ENCODE measurements at regions not wholly inside any gene's neighbourhood (a gene's known extent, or its start where the extent isn't known, plus 50 kb on each side); places are given as distances from the start of the nearest gene placed in this dataset.

DNA sequence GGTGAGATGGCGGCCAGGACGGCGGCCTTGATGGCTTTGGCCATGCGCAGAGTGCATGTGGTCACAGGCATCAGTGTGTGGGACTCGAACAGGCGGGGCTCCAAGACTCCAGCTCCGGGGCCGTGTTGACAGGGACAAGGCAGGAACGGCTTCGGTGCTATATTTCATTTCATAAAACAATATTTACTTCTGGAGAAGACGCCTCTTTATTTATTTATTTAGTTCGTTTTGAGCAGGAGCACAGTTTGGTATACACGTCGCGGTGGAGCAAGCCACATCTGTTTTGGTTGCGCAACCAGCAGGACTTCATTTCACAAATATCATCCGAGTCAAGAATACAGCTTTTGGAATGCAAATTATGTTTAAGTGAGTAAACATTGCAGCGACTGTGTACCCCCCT lies 166.7 kb upstream of the TSHZ3 start:
- Histone ChIP-seq H3K4me2 (ENCODE audit: low read length) (no peak overlapping the region), H4K20me1 (ENCODE audit: insufficient read depth, low read length) (no peaks in the 10 kb centered on the region), H3K27ac (ENCODE audit: low read depth, low read length) (no peak overlapping the region), H2AFZ (ENCODE audit: low read depth, low read length) (no peak overlapping the region), H3K36me3 (ENCODE audit: insufficient read depth, low read length) (no peaks in the 10 kb centered on the region), H3K79me2 (ENCODE audit: insufficient read depth, low read length) (no peaks in the 10 kb centered on the region), H3K9ac (ENCODE audit: low read length) (no peak overlapping the region), H3K9me3 (ENCODE audit: insufficient read depth, low read depth, low read length) (no peaks in the 10 kb centered on the region), H3K4me3 (ENCODE audit: insufficient read depth, low read depth, low read length) (no peak overlapping the region), H3K4me1 (ENCODE audit: insufficient read depth, low read length) (no peaks in the 10 kb centered on the region), H3K27me3 (ENCODE audit: insufficient read depth, low read length) (no peaks in the 10 kb centered on the region)
- H3K27me3 Mint-ChIP-seq (ENCODE audit: low read depth, unreplicated experiment) = peaks cover 18% of the 10 kb centered on the region
- FAIRE-seq (no peak), DNase-seq (ENCODE audit: low read depth) (no peak)
- H3K9me3 Mint-ChIP-seq (ENCODE audit: unreplicated experiment) = peaks cover 1% of the 10 kb centered on the region
- no peaks in the 10 kb centered on the region for H3K36me3 Mint-ChIP-seq (ENCODE audit: low read depth, unreplicated experiment)
- no peak overlapping the region for H3K4me3 Mint-ChIP-seq (ENCODE audit: unreplicated experiment)
- peaks cover 7% of the 10 kb centered on the region for H3K4me1 Mint-ChIP-seq (ENCODE audit: low read depth, unreplicated experiment)
- H3K27ac Mint-ChIP-seq (ENCODE audit: unreplicated experiment) = no peak overlapping the region
- TF ChIP-seq EZH2 (IDR thresholded peaks at IDR 0.05; ENCODE audit: insufficient read depth, low read length) = no peak
- TF ChIP-seq, protein P1, sequence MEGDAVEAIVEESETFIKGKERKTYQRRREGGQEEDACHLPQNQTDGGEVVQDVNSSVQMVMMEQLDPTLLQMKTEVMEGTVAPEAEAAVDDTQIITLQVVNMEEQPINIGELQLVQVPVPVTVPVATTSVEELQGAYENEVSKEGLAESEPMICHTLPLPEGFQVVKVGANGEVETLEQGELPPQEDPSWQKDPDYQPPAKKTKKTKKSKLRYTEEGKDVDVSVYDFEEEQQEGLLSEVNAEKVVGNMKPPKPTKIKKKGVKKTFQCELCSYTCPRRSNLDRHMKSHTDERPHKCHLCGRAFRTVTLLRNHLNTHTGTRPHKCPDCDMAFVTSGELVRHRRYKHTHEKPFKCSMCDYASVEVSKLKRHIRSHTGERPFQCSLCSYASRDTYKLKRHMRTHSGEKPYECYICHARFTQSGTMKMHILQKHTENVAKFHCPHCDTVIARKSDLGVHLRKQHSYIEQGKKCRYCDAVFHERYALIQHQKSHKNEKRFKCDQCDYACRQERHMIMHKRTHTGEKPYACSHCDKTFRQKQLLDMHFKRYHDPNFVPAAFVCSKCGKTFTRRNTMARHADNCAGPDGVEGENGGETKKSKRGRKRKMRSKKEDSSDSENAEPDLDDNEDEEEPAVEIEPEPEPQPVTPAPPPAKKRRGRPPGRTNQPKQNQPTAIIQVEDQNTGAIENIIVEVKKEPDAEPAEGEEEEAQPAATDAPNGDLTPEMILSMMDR (IDR thresholded peaks at IDR 0.05; ENCODE audit: insufficient read depth, low read depth, low read length) = no peak

DNA sequence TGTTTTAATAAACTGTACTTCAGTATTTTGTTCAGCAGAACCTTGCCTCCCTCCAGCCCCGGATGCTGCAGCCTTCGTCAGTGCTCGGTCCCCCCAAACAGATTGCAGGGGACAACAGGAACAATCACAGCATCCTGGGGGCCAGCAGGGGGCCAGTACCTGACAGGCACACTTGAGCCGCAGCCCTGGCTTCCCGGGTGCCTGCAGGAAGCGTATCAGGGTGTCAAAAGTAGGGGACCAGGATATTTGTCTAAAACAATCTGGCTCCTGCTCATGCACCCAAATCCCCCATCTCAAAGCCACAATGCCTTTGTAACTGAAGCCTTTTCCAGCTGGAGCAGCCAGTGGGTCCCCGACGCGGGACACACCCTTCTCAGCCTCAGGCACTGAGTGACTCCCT lies 167.5 kb upstream of the TSHZ3 start:
- H3K4me2 ChIP-seq (ENCODE audit: low read length) = no peak overlapping the region
- Mint-ChIP-seq H3K9me3 (ENCODE audit: unreplicated experiment) (peaks cover 1% of the 10 kb centered on the region), H3K27ac (ENCODE audit: unreplicated experiment) (no peak overlapping the region), H3K36me3 (ENCODE audit: low read depth, unreplicated experiment) (no peaks in the 10 kb centered on the region), H3K4me3 (ENCODE audit: unreplicated experiment) (no peak overlapping the region), H3K27me3 (ENCODE audit: low read depth, unreplicated experiment) (peaks cover 10% of the 10 kb centered on the region), H3K4me1 (ENCODE audit: low read depth, unreplicated experiment) (peaks cover 7% of the 10 kb centered on the region)
- DNase-seq (ENCODE audit: low read depth) (no peak), FAIRE-seq (no peak)
- H3K79me2 ChIP-seq (ENCODE audit: insufficient read depth, low read length) = no peaks in the 10 kb centered on the region
- H3K4me1 ChIP-seq (ENCODE audit: insufficient read depth, low read length) = no peaks in the 10 kb centered on the region
- no peaks in the 10 kb centered on the region for H3K9me3 ChIP-seq (ENCODE audit: insufficient read depth, low read depth, low read length)
- H3K36me3 ChIP-seq (ENCODE audit: insufficient read depth, low read length) = no peaks in the 10 kb centered on the region
- H4K20me1 ChIP-seq (ENCODE audit: insufficient read depth, low read length) = no peaks in the 10 kb centered on the region
- H2AFZ ChIP-seq (ENCODE audit: low read depth, low read length) = no peak overlapping the region
- no peak overlapping the region for H3K9ac ChIP-seq (ENCODE audit: low read length)
- H3K27ac ChIP-seq (ENCODE audit: low read depth, low read length) = no peak overlapping the region
- no peak overlapping the region for H3K4me3 ChIP-seq (ENCODE audit: insufficient read depth, low read depth, low read length)
- no peak for TF ChIP-seq EZH2 (IDR thresholded peaks at IDR 0.05; ENCODE audit: insufficient read depth, low read length)
- TF ChIP-seq, protein P1 (IDR thresholded peaks at IDR 0.05; ENCODE audit: insufficient read depth, low read depth, low read length) = no peak
- H3K27me3 ChIP-seq (ENCODE audit: insufficient read depth, low read length) = no peaks in the 10 kb centered on the region

DNA sequence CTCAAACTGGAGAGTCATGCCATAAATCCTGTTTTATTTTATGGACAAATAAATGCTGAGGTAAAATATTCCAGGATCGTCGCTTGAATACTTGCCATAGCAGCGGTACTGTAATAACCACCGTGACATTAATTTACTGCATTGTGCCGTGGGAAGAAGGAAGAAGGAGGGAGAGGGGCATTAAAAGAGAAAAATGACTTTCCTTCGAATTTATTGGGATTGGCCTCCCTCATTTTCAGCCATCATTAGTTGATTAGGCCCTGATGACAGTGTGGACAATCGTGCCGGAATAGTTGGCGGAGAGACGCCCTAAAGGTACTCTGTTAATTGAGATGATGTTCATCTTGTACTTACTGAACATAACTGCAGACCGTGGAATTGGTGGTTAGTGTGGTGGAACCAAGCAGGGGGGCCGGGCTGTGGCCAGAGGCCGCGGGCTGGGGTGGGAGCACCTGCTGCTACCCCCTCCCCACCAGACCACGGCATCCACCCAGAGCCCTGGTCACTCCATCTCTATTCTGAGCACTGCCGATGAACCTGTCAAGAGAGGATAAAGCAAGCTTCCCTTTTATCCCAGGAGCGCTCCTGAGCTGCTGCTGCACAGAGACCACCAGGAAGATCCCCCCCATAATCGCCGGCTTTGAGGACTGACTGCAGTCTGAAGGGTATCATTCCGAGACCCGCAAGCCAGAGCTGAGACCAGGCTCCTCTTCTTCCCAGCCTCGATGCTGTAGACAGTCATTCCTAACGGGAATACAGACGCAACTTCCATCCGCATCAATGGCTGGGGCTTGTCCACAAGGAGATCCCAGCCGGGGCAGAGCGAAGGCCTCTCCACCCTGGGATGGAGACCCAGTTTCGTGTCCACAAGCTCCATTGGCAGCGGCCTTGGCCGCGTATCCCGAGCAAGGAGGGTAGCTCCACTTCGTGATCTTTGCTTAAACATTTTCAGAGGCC lies 168.3 kb upstream of the TSHZ3 start:
- no peak for FAIRE-seq
- Histone ChIP-seq H3K9me3 (ENCODE audit: insufficient read depth, low read depth, low read length) (no peaks in the 10 kb centered on the region), H4K20me1 (ENCODE audit: insufficient read depth, low read length) (no peaks in the 10 kb centered on the region), H3K4me2 (ENCODE audit: low read length) (no peak overlapping the region), H3K27ac (ENCODE audit: low read depth, low read length) (no peak overlapping the region), H2AFZ (ENCODE audit: low read depth, low read length) (no peak overlapping the region), H3K79me2 (ENCODE audit: insufficient read depth, low read length) (no peaks in the 10 kb centered on the region), H3K27me3 (ENCODE audit: insufficient read depth, low read length) (no peaks in the 10 kb centered on the region), H3K9ac (ENCODE audit: low read length) (no peak overlapping the region), H3K4me1 (ENCODE audit: insufficient read depth, low read length) (no peaks in the 10 kb centered on the region), H3K4me3 (ENCODE audit: insufficient read depth, low read depth, low read length) (no peak overlapping the region), H3K36me3 (ENCODE audit: insufficient read depth, low read length) (no peaks in the 10 kb centered on the region)
- Mint-ChIP-seq H3K9me3 (ENCODE audit: unreplicated experiment) (peaks cover 1% of the 10 kb centered on the region), H3K27ac (ENCODE audit: unreplicated experiment) (no peak overlapping the region), H3K4me1 (ENCODE audit: low read depth, unreplicated experiment) (peaks cover 7% of the 10 kb centered on the region), H3K36me3 (ENCODE audit: low read depth, unreplicated experiment) (no peaks in the 10 kb centered on the region), H3K4me3 (ENCODE audit: unreplicated experiment) (no peak overlapping the region), H3K27me3 (ENCODE audit: low read depth, unreplicated experiment) (peaks cover 9% of the 10 kb centered on the region)
- no peak for TF ChIP-seq EZH2 (IDR thresholded peaks at IDR 0.05; ENCODE audit: insufficient read depth, low read length)
- TF ChIP-seq, protein P1 (IDR thresholded peaks at IDR 0.05; ENCODE audit: insufficient read depth, low read depth, low read length) = no peak
- DNase-seq (ENCODE audit: low read depth) = no peak

Data from astrocyte (in vitro differentiated cells and primary cell).